ENCODE measurements at regions not wholly inside any gene's neighbourhood (a gene's known extent, or its start where the extent isn't known, plus 50 kb on each side); places are given as distances from the start of the nearest gene placed in this dataset.

DNA sequence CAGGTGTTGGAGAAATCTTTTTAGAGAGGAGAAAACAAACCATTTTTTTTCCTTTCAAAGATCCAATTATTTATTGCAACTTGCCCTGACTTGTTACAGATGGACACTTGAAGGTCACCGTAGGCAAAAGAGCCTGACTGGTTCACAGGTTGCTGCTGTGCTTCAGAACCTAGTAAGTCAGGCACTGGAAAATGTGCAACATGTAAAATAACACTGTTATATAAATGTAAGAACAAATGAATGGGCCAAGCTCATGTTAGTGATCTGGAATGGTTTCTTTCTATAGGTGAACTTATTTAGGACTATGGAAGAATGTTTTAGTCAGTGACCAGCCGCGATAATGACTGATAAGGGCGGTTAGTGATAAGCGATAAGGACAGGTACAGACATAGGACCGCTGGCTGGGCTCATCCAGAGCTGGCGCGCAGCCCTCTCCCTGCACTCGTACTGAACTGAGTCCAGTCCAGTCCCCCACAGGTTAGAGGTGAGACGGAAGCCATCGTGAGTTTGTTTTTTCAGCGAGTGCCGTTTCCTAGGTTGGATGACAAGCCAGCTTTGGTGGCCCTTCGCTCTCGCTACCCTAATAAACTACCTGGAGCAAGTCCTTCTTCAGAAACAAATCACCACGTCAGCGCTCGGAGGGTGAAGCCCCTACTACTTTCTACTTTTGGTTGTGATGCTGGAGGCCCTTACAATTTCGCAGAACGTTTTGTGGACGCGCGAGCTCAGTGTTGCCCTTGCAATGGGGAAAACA lies 94.4 kb upstream of the PRDM1 start:
- Histone ChIP-seq H3K4me1 (ENCODE audit: insufficient read depth, insufficient read length) (no peaks in the 10 kb centered on the region), H3K9ac (ENCODE audit: insufficient read length, low read depth) (no peak overlapping the region), H3K36me3 (ENCODE audit: insufficient read depth, insufficient read length, low read length) (no peaks in the 10 kb centered on the region), H3K27me3 (ENCODE audit: insufficient read depth, insufficient read length) (peaks cover 97% of the 10 kb centered on the region), H3K9me3 (ENCODE audit: insufficient read depth, low read length) (no peaks in the 10 kb centered on the region), H3K4me3 (ENCODE audit: insufficient read length, low read depth) (peak overlapping the region; percentile 39)
- no peak for DNase-seq (ENCODE audit: low read depth, low spot score)
- TF ChIP-seq SUZ12 (IDR thresholded peaks at IDR 0.05; ENCODE audit: extremely low read depth, insufficient read depth, insufficient read length) = no peak
- TF ChIP-seq ZNF274 (IDR thresholded peaks at IDR 0.05; ENCODE audit: low read depth, low read length) = no peak
- no peak for TF ChIP-seq YY1 (IDR thresholded peaks at IDR 0.05; ENCODE audit: insufficient read depth, insufficient read length)

DNA sequence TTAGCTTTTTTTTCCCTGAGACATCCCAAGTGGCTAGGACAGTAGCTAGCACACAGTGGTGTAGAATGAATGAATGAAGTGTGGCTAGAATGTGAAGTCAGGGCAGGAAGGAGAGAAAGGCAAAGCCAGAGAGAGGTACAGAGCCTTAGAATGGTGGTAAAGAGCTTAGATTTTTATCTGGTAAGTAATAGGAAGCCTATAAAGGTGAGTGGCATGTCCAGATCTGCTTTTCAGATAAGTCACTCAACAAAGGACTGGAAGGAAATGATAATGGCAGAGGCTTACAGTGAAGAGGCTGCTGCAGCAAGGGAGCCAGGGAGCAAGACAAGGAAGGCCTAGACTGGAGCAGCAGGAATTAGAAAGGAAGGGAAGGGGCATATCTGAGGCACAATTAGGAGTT lies 96.0 kb upstream of the PRDM1 start:
- TF ChIP-seq SUZ12 (IDR thresholded peaks at IDR 0.05; ENCODE audit: extremely low read depth, insufficient read depth, insufficient read length) (no peak), ZNF274 (IDR thresholded peaks at IDR 0.05; ENCODE audit: low read depth, low read length) (no peak), YY1 (IDR thresholded peaks at IDR 0.05; ENCODE audit: insufficient read depth, insufficient read length) (no peak)
- DNase-seq (ENCODE audit: low read depth, low spot score) = no peak
- Histone ChIP-seq H3K9ac (ENCODE audit: insufficient read length, low read depth) (no peak overlapping the region), H3K27me3 (ENCODE audit: insufficient read depth, insufficient read length) (peaks cover 97% of the 10 kb centered on the region), H3K36me3 (ENCODE audit: insufficient read depth, insufficient read length, low read length) (no peaks in the 10 kb centered on the region), H3K9me3 (ENCODE audit: insufficient read depth, low read length) (no peaks in the 10 kb centered on the region), H3K4me3 (ENCODE audit: insufficient read length, low read depth) (no peak overlapping the region), H3K4me1 (ENCODE audit: insufficient read depth, insufficient read length) (no peaks in the 10 kb centered on the region)

GRCh38 chr6:105988812-105989577 lies 97.1 kb upstream of the PRDM1 start:
- H3K9me3 ChIP-seq (ENCODE audit: insufficient read depth, low read length) = no peaks in the 10 kb centered on the region
- DNase-seq (ENCODE audit: low read depth, low spot score) = no peak
- H3K4me1 ChIP-seq (ENCODE audit: insufficient read depth, insufficient read length) = no peaks in the 10 kb centered on the region
- H3K27me3 ChIP-seq (ENCODE audit: insufficient read depth, insufficient read length) = peaks cover 97% of the 10 kb centered on the region
- H3K4me3 ChIP-seq (ENCODE audit: insufficient read length, low read depth) = no peak overlapping the region
- H3K36me3 ChIP-seq (ENCODE audit: insufficient read depth, insufficient read length, low read length) = no peaks in the 10 kb centered on the region
- no peak overlapping the region for H3K9ac ChIP-seq (ENCODE audit: insufficient read length, low read depth)
- TF ChIP-seq YY1 (IDR thresholded peaks at IDR 0.05; ENCODE audit: insufficient read depth, insufficient read length) = no peak
- no peak for TF ChIP-seq ZNF274 (IDR thresholded peaks at IDR 0.05; ENCODE audit: low read depth, low read length)
- TF ChIP-seq SUZ12 (IDR thresholded peaks at IDR 0.05; ENCODE audit: extremely low read depth, insufficient read depth, insufficient read length) = no peak

GRCh38 chr6:105988321-105988720 lies 97.8 kb upstream of the PRDM1 start:
- DNase-seq (ENCODE audit: low read depth, low spot score) = no peak
- Histone ChIP-seq H3K27me3 (ENCODE audit: insufficient read depth, insufficient read length) (peaks cover 97% of the 10 kb centered on the region), H3K36me3 (ENCODE audit: insufficient read depth, insufficient read length, low read length) (no peaks in the 10 kb centered on the region), H3K9ac (ENCODE audit: insufficient read length, low read depth) (no peak overlapping the region), H3K4me1 (ENCODE audit: insufficient read depth, insufficient read length) (no peaks in the 10 kb centered on the region), H3K4me3 (ENCODE audit: insufficient read length, low read depth) (no peak overlapping the region), H3K9me3 (ENCODE audit: insufficient read depth, low read length) (no peaks in the 10 kb centered on the region)
- TF ChIP-seq ZNF274 (IDR thresholded peaks at IDR 0.05; ENCODE audit: low read depth, low read length) (no peak), YY1 (IDR thresholded peaks at IDR 0.05; ENCODE audit: insufficient read depth, insufficient read length) (no peak), SUZ12 (IDR thresholded peaks at IDR 0.05; ENCODE audit: extremely low read depth, insufficient read depth, insufficient read length) (no peak)

- no peaks in the 10 kb centered on the region for H3K4me1 ChIP-seq (ENCODE audit: insufficient read depth, insufficient read length)
- no peak overlapping the region for H3K4me3 ChIP-seq (ENCODE audit: insufficient read length, low read depth)
- no peaks in the 10 kb centered on the region for H3K36me3 ChIP-seq (ENCODE audit: insufficient read depth, insufficient read length, low read length)
- TF ChIP-seq YY1 (IDR thresholded peaks at IDR 0.05; ENCODE audit: insufficient read depth, insufficient read length) = no peak
- no peaks in the 10 kb centered on the region for H3K9me3 ChIP-seq (ENCODE audit: insufficient read depth, low read length)
- peaks cover 98% of the 10 kb centered on the region for H3K27me3 ChIP-seq (ENCODE audit: insufficient read depth, insufficient read length)
- no peak for DNase-seq (ENCODE audit: low read depth, low spot score)
- H3K9ac ChIP-seq (ENCODE audit: insufficient read length, low read depth) = no peak overlapping the region
Observed at GRCh38 chr6:105987516-105987915, 98.6 kb upstream of the PRDM1 start.

DNA sequence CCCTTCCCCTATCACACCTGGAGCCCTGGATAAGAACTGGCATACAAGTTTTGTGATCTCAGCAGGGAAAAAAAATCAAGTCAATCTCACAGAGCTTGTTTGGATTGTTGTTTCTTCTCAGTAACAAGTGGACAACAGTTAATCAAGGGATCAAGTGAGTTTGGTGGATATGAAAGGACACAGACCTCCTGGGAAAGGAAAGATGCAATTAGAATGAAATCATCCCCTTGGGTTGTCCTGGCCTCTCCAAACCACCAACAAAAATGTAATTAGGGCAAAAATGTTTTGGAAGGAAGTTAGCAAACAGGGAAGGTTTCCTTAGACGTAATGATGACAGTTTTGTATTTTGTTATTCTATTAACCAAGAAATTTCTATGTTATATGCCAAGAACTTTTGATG lies 99.1 kb upstream of the PRDM1 start:
- TF ChIP-seq YY1 (IDR thresholded peaks at IDR 0.05; ENCODE audit: insufficient read depth, insufficient read length) (no peak), ZNF274 (IDR thresholded peaks at IDR 0.05; ENCODE audit: low read depth, low read length) (no peak), SUZ12 (IDR thresholded peaks at IDR 0.05; ENCODE audit: extremely low read depth, insufficient read depth, insufficient read length) (no peak)
- Histone ChIP-seq H3K4me1 (ENCODE audit: insufficient read depth, insufficient read length) (no peaks in the 10 kb centered on the region), H3K4me3 (ENCODE audit: insufficient read length, low read depth) (no peak overlapping the region), H3K9me3 (ENCODE audit: insufficient read depth, low read length) (no peaks in the 10 kb centered on the region), H3K27me3 (ENCODE audit: insufficient read depth, insufficient read length) (peaks cover 99% of the 10 kb centered on the region), H3K36me3 (ENCODE audit: insufficient read depth, insufficient read length, low read length) (no peaks in the 10 kb centered on the region), H3K9ac (ENCODE audit: insufficient read length, low read depth) (no peak overlapping the region)
- DNase-seq (ENCODE audit: low read depth, low spot score) = no peak

DNA sequence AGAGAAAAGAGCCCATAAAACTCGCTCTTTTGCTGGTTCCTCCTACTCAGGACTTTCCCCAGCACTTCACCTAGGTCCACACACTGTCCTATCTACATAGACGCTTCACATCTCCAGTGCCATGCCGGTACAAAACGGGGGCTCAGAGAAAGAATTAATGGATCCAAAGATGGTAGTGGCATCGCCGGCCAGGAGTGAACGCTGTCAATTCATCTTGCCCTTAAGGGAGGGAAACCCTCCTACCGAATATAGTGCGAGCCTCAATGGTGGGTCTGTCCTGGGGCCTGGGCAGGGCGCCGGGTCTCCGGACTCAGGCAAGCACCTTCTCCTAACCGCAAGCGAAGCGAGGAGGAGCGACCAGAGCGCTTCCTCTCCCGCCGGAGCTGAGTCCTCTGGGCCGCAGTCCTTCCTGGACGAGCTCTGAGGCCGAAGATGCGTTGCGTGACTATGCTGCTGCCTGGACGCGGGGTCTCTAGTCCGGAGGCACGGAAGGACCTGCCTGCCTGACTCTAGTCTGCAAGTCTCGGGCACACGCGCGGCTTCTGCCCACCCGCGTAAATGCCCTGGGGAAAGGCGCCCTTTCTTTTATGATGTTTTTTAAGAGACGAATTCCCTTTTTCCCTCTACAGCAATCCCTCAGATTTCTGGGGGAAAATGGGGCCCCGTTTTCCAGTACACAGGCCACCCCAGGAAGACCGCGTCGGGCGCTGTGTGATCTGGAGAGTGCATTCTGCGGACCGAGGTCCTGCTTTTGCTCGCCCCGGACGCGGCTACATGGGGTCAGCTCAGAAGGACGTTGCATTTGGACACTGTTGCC lies 100.1 kb upstream of the PRDM1 start:
- no peaks in the 10 kb centered on the region for H3K4me1 ChIP-seq (ENCODE audit: insufficient read depth, insufficient read length)
- peak overlapping the region; percentile 57 for H3K9ac ChIP-seq (ENCODE audit: insufficient read length, low read depth)
- H3K9me3 ChIP-seq (ENCODE audit: insufficient read depth, low read length) = no peaks in the 10 kb centered on the region
- peak overlapping the region; percentile 44 for H3K4me3 ChIP-seq (ENCODE audit: insufficient read length, low read depth)
- H3K36me3 ChIP-seq (ENCODE audit: insufficient read depth, insufficient read length, low read length) = no peaks in the 10 kb centered on the region
- TF ChIP-seq SUZ12 (IDR thresholded peaks at IDR 0.05; ENCODE audit: extremely low read depth, insufficient read depth, insufficient read length) (peak; percentile 92), ZNF274 (IDR thresholded peaks at IDR 0.05; ENCODE audit: low read depth, low read length) (no peak), YY1 (IDR thresholded peaks at IDR 0.05; ENCODE audit: insufficient read depth, insufficient read length) (no peak)
- peaks cover 99% of the 10 kb centered on the region for H3K27me3 ChIP-seq (ENCODE audit: insufficient read depth, insufficient read length)
- no peak for DNase-seq (ENCODE audit: low read depth, low spot score)
